SK-N-SH (cell line): ENCODE measurements at regions not wholly inside any gene's neighbourhood (a gene's known extent, or its start where the extent isn't known, plus 50 kb on each side); places are given as distances from the start of the nearest gene placed in this dataset.

ENCODE experiments used
- CTCF ChIA-PET: fragments of 300-600, 350-600 bp; formaldehyde crosslinking; extraction: SDS; loops from one replicate; lab custom pipeline; 2021; lab: Yijun Ruan, JAX
- POLR2A ChIA-PET: fragments of 350-600 bp; sonication (Branson Sonifier 250); formaldehyde crosslinking; extraction: SDS; loops from one replicate; lab custom pipeline; 2020; ENCODE audit warnings: antibody characterized with exemption, inconsistent platforms; lab: Yijun Ruan, JAX
- DNase-seq: peaks from one replicate; pipeline ENCODE4 v3.0.0; 2012
- H2AFZ ChIP-seq: fragments of 200-600 bp; sonication (generic); 2 replicates; pipeline ENCODE4 v1.8.1; 2016; ENCODE audit warnings: antibody characterized with exemption, mild to moderate bottlenecking, low read depth
- H3F3A ChIP-seq: fragments of 200-600 bp; sonication (generic); replicated peaks from 2 replicates; pipeline ENCODE3; 2016; ENCODE audit warnings: antibody characterized with exemption, mild to moderate bottlenecking; ENCODE audit not compliant: insufficient read depth
- H3K27ac ChIP-seq, 2 experiments: fragments of 200-500 bp in 1 of 2; fragments of 200-600 bp in 1 of 2; sonication (Bioruptor generic) in 1 of 2; sonication (generic), shearing (Covaris generic) in 1 of 2; 2 replicates each; pipeline versions ENCODE4 v1.5.1 to v1.6.1; 2014 to 2016; ENCODE audit warnings: low read depth in 2 of 2, inconsistent platforms in 1 of 2, low read length in 1 of 2, mild to moderate bottlenecking in 1 of 2, mixed read lengths in 1 of 2
- H3K27me3 ChIP-seq: fragments of 200-600 bp; sonication (generic), shearing (Covaris generic); 2 replicates; pipeline ENCODE4 v1.6.1; 2016; ENCODE audit warnings: mixed run types; ENCODE audit not compliant: insufficient read depth
- H3K36me3 ChIP-seq, 2 experiments: fragments of 200-500 bp in 1 of 2; fragments of 200-600 bp in 1 of 2; sonication (Bioruptor generic) in 1 of 2; sonication (generic) in 1 of 2; replicated peaks in 1 of 2; 2 replicates each; pipeline versions ENCODE3 to v1.5.1; 2014 to 2016; ENCODE audit warnings: low read length in 1 of 2, mild to moderate bottlenecking in 1 of 2; ENCODE audit not compliant: insufficient read depth in 2 of 2, control insufficient read depth in 1 of 2
- H3K4me1 ChIP-seq, 2 experiments: fragments of 200-500 bp in 1 of 2; fragments of 200-600 bp in 1 of 2; sonication (Bioruptor generic) in 1 of 2; sonication (generic), shearing (Covaris generic) in 1 of 2; 2 replicates each; pipeline versions ENCODE4 v1.5.1 to v1.6.1; 2014 to 2016; ENCODE audit warnings: low read depth in 1 of 2, low read length in 1 of 2, mixed run types in 1 of 2; ENCODE audit not compliant: insufficient read depth in 2 of 2, control insufficient read depth in 1 of 2
- H3K4me2 ChIP-seq: fragments of 200-600 bp; sonication (generic), shearing (Covaris generic); 2 replicates; pipeline ENCODE4 v1.6.1; 2017; ENCODE audit warnings: mixed run types
- H3K4me3 ChIP-seq, 2 experiments: fragments of 200-500 bp in 1 of 2; fragments of 200-600 bp in 1 of 2; sonication (Bioruptor generic) in 1 of 2; sonication (generic), shearing (Covaris generic) in 1 of 2; 2 replicates each; pipeline versions ENCODE4 v1.5.1 to v1.8.1; 2014 to 2016; ENCODE audit warnings: low read depth in 2 of 2, inconsistent platforms in 1 of 2, low read length in 1 of 2, mild to moderate bottlenecking in 1 of 2, mixed read lengths in 1 of 2, moderate library complexity in 1 of 2
- H3K79me2 ChIP-seq: fragments of 200-600 bp; sonication (generic); 2 replicates; pipeline ENCODE4 v1.8.1; 2017; ENCODE audit warnings: mild to moderate bottlenecking; ENCODE audit not compliant: insufficient read depth
- H3K9ac ChIP-seq: fragments of 200-600 bp; sonication (generic); 2 replicates; pipeline ENCODE4 v1.6.1; 2017; ENCODE audit warnings: mixed run types
- H3K9me2 ChIP-seq: fragments of 200-600 bp; sonication (generic); 2 replicates; pipeline ENCODE4 v1.6.1; 2017; ENCODE audit warnings: mixed run types
- H3K9me3 ChIP-seq: fragments of 200-600 bp; sonication (generic); 2 replicates; pipeline ENCODE4 v1.6.1; 2017; ENCODE audit warnings: mixed run types, mild to moderate bottlenecking, moderate library complexity
- H4K20me1 ChIP-seq: fragments of 200-600 bp; sonication (generic); 2 replicates; pipeline ENCODE4 v1.6.1; 2017; ENCODE audit warnings: mild to moderate bottlenecking, mixed run types; ENCODE audit not compliant: insufficient read depth
- CHD2 ChIP-seq: fragments of 150-350 bp; IDR thresholded peaks from 2 replicates; pipeline ENCODE4 v1.6.1; 2018; ENCODE audit warnings: low read length; ENCODE audit not compliant: partially characterized antibody
- CTCF ChIP-seq: fragments of 200-600 bp; sonication (generic); IDR thresholded peaks from 2 replicates; pipeline ENCODE4 v1.6.1; 2017; ENCODE audit warnings: antibody characterized with exemption, mild to moderate bottlenecking, moderate library complexity
- ELF1 ChIP-seq: IDR thresholded peaks from 2 replicates; pipeline ENCODE4 v1.4.0; 2012
- FOXJ3 ChIP-seq: sonication (generic); formaldehyde crosslinking; IDR thresholded peaks from 2 replicates; pipeline ENCODE4 v1.5.1; 2020; ENCODE audit warnings: mild to moderate bottlenecking, missing genetic modification reagents
- IRF3 ChIP-seq: fragments of 150-350 bp; IDR thresholded peaks from 2 replicates; pipeline ENCODE4 v1.6.1; 2016; ENCODE audit warnings: mild to moderate bottlenecking, low read depth, low read length
- MAX ChIP-seq: IDR thresholded peaks from 2 replicates; pipeline ENCODE4 v1.4.0; 2012; ENCODE audit warnings: low read depth
- NFIC ChIP-seq: IDR thresholded peaks from 2 replicates; pipeline ENCODE4 v1.4.0; 2012; ENCODE audit warnings: borderline replicate concordance
- NRF1 ChIP-seq: IDR thresholded peaks from 2 replicates; pipeline ENCODE4 v1.6.1; 2012; ENCODE audit warnings: low read depth, mild to moderate bottlenecking, low read length
- PBX3 ChIP-seq: IDR thresholded peaks from 2 replicates; pipeline ENCODE4; 2012
- REST ChIP-seq: IDR thresholded peaks from 2 replicates; pipeline ENCODE4 v1.6.1; 2012; ENCODE audit warnings: mild to moderate bottlenecking, low read depth, low read length, moderate library complexity
- RXRA ChIP-seq: IDR thresholded peaks from 2 replicates; pipeline ENCODE4 v1.4.0; 2012; ENCODE audit warnings: low read depth, mild to moderate bottlenecking, borderline replicate concordance
- SMC3 ChIP-seq: IDR thresholded peaks from 2 replicates; pipeline ENCODE4 v1.6.1; 2012; ENCODE audit warnings: low read depth, low read length, improper control_type of control experiment
- USF2 ChIP-seq: fragments of 150-350 bp; IDR thresholded peaks from 2 replicates; pipeline ENCODE4 v1.6.1; 2017; ENCODE audit warnings: antibody characterized with exemption, low read length, low read depth, borderline replicate concordance
- ZBTB33 ChIP-seq: IDR thresholded peaks from 2 replicates; pipeline ENCODE4 v1.4.0; 2012; ENCODE audit warnings: low read depth, borderline replicate concordance
- WGBS: methylation state at CpG from one replicate; pipeline ENCODE4 v1.1.6; 2017; ENCODE audit warnings: low lambda C conversion rate; 5-methylcytosine and 5-hydroxymethylcytosine counted together

- TF ChIP-seq IRF3 (no peak), FOXJ3 (CRISPR knock-in tag) (no peak), REST (no peak), ELF1 (no peak)
Observed at GRCh38 chr4:180635281-180635680, 1607.9 kb upstream of the TENM3 start (continued).

- no peaks in the 10 kb centered on the region for H3K9me3 ChIP-seq
- POLR2A ChIA-PET = no interaction called here
- H3K4me3 ChIP-seq = no peak overlapping the region
- no peak for DNase-seq
- no peak overlapping the region for H3K27ac ChIP-seq
- no peaks in the 10 kb centered on the region for H3F3A ChIP-seq
- H4K20me1 ChIP-seq = no peaks in the 10 kb centered on the region
- WGBS = 19% methylated on average over 4 of the region's 4 CpGs
- H3K79me2 ChIP-seq = no peaks in the 10 kb centered on the region
- H3K36me3 ChIP-seq = no peaks in the 10 kb centered on the region
- no peak overlapping the region for H3K9ac ChIP-seq
- no peaks in the 10 kb centered on the region for H3K9me2 ChIP-seq
- no peaks in the 10 kb centered on the region; the same call in 1 of the 2 replicates for H3K27me3 ChIP-seq
- H2AFZ ChIP-seq = no peak overlapping the region
- CTCF ChIA-PET = interaction anchor here (0.6 to 1.8 kb wide), 4 partner anchors 22 to 720 kb away, joined by 3 to 5 read pairs (median 3); no protein-coding TSS in a partner anchor
- H3K4me1 ChIP-seq = no peaks in the 10 kb centered on the region
- no peak overlapping the region for H3K4me2 ChIP-seq
- TF ChIP-seq SMC3 (no peak), NFIC (no peak), CTCF (no peak), CHD2 (no peak), PBX3 (no peak), ELF1 (no peak), ZBTB33 (no peak), RXRA (no peak), USF2 (no peak), MAX (no peak), NRF1 (no peak), IRF3 (no peak)
Observed at GRCh38 chr4:180636696-180637404, 1606.4 kb upstream of the TENM3 start.
